GM08714 (cell line): ENCODE measurements at regions not wholly inside any gene's neighbourhood (a gene's known extent, or its start where the extent isn't known, plus 50 kb on each side); places are given as distances from the start of the nearest gene placed in this dataset.

Source experiments
- H3K4me3 ChIP-seq: fragments of 200-500 bp; sonication (Bioruptor generic); 2 replicates; pipeline ENCODE4 v1.5.1; 2014; ENCODE audit warnings: mild to moderate bottlenecking, low read length, inconsistent platforms
- ZNF274 ChIP-seq: IDR thresholded peaks from 2 replicates; pipeline ENCODE4 v1.6.1; 2012; ENCODE audit warnings: mild to moderate bottlenecking, low read depth, low read length

- no peak overlapping the region for H3K4me3 ChIP-seq
- TF ChIP-seq ZNF274: no peak
Measured at GRCh38 chr6:105483492-105483891, 80.6 kb upstream of the PREP start.

DNA sequence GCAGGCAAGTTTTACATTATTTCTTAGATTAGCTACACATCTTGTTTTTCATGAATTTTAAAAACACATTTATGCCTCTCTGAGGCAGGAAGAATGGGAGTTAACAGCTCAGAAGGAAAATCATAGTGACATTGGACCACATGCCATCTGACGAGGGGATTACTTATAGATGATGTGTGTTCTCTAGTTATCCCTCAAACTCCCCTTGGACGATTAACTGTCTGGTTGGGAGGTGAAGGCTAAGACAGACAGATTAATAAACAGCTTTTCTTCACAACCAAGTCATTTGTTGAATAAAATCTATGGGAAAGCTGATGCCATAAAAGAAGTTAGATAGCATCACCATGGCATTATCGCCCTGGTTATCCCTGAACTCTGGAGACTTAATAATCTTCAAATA, 80.0 kb upstream of the PREP start:
- no peak overlapping the region for H3K4me3 ChIP-seq
- no peak for TF ChIP-seq ZNF274

GRCh38 chr6:105482227-105482844, 79.5 kb upstream of the PREP start:
- peak overlapping the region; percentile 56; the same call in 1 of the 2 replicates for H3K4me3 ChIP-seq
- no peak for TF ChIP-seq ZNF274

DNA sequence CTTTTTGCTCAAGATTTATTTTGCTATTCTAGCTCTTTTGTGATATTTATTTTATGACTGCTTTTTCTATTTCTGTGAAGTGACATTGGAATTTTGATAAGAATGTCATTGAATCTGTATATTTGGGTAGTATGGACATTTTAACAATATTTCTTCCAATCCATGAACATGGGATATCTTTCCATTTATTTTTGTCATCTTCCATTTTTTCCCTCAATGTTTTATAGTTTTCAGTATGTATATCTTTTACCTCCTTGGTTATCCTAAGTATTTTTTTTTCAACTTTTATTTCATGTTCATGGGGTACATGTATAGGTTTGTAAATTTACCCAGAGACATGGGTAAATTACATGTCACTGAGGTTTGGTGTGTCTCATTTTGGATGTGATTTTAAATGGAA, 74.1 kb upstream of the PREP start:
- TF ChIP-seq ZNF274: no peak
- no peak overlapping the region for H3K4me3 ChIP-seq

DNA sequence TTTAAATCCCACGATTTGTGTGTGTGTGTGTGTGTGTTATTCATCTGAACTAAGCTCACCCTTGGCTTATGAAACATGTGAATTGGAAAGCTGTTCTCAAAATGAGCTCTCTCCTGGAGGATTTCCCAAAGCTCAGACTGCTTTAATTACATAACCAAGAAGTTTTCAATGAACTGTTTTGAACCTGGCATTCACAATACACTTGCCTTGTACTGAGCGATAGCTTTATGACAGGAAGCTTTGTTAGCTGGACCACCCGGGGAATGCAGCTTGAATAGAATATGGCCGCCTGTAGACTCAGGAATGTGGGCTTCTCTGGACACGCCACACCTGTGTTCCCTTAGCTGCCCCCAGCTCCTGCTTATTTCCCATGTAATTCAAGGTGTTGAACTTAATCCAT, 71.4 kb upstream of the PREP start:
- H3K4me3 ChIP-seq: no peak overlapping the region
- TF ChIP-seq ZNF274: no peak

DNA sequence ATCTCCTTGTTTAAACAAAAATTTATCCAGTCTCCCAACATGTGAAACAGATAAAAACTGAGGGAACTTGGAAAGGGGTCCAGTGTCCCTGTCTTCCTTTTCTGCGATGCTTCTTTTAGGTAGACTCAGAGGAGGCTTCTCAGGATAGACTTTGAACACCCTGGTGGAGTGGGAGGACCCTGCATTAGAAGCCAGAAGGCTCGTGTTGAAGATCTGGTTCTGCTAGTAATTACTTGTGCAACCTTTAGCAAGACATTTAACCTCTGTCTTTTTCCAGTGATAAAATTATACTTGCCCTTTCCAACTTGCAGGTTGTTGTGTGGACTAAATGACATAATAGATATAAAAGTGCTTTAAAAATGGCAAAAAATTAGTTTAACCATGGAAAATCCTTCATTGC, 67.1 kb upstream of the PREP start:
- H3K4me3 ChIP-seq: no peak overlapping the region
- no peak for TF ChIP-seq ZNF274

GRCh38 chr6:105468850-105469249, 66.0 kb upstream of the PREP start:
- H3K4me3 ChIP-seq: no peak overlapping the region
- no peak for TF ChIP-seq ZNF274

- no peak for TF ChIP-seq ZNF274
- H3K4me3 ChIP-seq: no peak overlapping the region
Measured at GRCh38 chr6:105460860-105461259, 58.0 kb upstream of the PREP start.

DNA sequence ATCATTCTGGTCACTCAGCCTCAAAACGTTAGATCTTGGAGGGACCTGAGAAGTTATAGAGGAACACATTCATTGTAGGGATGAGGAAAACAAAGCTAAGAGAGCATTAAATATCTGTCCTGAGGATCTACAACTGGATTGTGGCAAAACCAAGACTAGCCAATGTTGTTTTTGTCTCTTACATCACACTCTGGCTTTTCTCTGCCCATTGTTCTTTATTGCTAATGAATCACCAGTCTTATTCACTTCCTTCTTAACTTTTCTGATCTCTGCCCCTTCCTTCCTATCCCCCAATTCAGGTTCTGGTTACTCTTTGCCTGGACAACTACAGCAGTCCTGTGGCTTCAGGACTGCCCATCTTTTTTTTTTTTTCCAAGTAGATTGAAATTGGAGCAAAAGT, 57.0 kb upstream of the PREP start:
- TF ChIP-seq ZNF274: no peak

GRCh38 chr6:105459049-105459448, 56.2 kb upstream of the PREP start:
- H3K4me3 ChIP-seq: peak overlapping the region; percentile 56

More for the DNA sequence above, 57.0 kb upstream of the PREP start:
- no peak overlapping the region for H3K4me3 ChIP-seq

GRCh38 chr6:105458551-105458950, 55.7 kb upstream of the PREP start:
- peak overlapping the region; percentile 56; the same call in 1 of the 2 replicates for H3K4me3 ChIP-seq
- no peak for TF ChIP-seq ZNF274

More at GRCh38 chr6:105459049-105459448, 56.2 kb upstream of the PREP start:
- TF ChIP-seq ZNF274: no peak

- TF ChIP-seq ZNF274: no peak
- H3K4me3 ChIP-seq: no peak overlapping the region
Measured at GRCh38 chr6:105458084-105458483, 55.2 kb upstream of the PREP start.

- H3K4me3 ChIP-seq: no peak overlapping the region
- TF ChIP-seq ZNF274: no peak
Measured at GRCh38 chr6:105453968-105454367, 51.1 kb upstream of the PREP start.

DNA sequence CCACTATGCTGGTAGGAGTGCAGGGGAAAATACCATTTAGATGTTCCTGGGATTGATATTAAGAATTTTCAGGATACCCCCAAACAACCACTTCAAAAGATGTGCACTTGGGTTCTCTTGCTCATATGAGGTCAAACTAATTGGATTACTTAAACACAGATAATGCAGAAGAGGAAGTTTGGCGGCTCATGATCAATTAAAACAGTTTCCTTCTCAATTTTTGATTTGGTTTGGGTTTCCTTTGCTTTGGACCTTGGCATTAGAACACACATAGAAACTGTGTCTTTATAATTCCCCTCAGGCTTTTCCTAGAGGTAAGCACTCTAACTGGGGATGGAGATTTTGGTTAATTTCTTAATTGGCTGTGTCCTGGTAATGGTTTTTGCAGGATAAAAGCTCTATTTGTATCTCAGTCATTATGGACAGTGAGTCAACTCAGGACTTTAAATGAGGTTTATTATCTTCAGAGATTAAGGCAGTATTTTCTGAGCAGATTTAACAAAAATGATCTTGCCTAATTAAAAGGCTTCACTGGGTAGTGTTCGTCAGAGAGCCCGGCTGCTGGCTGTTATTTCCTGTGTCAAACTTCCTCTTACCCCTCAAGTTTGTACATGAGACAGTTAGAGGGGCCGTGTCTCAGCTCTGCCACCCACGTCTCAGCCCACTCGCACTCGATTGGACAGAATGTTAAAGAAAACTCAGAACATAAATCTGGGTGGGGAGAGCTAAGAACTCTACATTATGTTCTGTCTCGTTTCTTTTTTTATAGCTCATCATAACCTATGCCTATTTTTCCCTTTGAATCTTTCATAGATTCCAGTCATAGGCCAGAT, 50.3 kb upstream of the PREP start:
- peak overlapping the region; percentile 17; the same call in 1 of the 2 replicates for H3K4me3 ChIP-seq
- no peak for TF ChIP-seq ZNF274
